ENCODE measurements at regions not wholly inside any gene's neighbourhood (a gene's known extent, or its start where the extent isn't known, plus 50 kb on each side); places are given as distances from the start of the nearest gene placed in this dataset.

DNA sequence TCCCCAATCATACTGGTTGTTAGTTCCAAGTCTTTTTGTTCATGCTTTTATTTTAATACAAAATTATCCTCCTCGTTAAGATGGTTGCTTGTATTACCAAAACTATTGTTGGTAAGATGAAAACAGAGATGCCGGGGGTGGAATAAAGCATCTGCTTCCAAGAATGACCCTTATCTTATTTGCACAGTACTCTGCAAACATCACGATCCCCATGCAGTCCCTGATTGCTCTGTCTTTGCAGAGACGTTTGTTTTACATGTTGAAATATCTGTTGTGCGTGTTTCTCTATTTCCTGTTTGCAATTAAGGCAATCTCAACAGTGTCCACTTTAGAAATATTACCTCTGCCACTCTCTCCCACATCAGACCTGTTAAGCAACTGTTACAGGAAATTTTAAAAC, 141.3 kb upstream of the NCAM2 start:
- H3K27me3 ChIP-seq, result no peaks in the 10 kb centered on the region
- no peaks in the 10 kb centered on the region for H3K4me1 ChIP-seq
- TF ChIP-seq, protein P1, sequence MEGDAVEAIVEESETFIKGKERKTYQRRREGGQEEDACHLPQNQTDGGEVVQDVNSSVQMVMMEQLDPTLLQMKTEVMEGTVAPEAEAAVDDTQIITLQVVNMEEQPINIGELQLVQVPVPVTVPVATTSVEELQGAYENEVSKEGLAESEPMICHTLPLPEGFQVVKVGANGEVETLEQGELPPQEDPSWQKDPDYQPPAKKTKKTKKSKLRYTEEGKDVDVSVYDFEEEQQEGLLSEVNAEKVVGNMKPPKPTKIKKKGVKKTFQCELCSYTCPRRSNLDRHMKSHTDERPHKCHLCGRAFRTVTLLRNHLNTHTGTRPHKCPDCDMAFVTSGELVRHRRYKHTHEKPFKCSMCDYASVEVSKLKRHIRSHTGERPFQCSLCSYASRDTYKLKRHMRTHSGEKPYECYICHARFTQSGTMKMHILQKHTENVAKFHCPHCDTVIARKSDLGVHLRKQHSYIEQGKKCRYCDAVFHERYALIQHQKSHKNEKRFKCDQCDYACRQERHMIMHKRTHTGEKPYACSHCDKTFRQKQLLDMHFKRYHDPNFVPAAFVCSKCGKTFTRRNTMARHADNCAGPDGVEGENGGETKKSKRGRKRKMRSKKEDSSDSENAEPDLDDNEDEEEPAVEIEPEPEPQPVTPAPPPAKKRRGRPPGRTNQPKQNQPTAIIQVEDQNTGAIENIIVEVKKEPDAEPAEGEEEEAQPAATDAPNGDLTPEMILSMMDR (IDR thresholded peaks at IDR 0.05), result no peak
- TF ChIP-seq POLR2AphosphoS5 (IDR thresholded peaks at IDR 0.05), result no peak
- TF ChIP-seq EP300 (IDR thresholded peaks at IDR 0.05), result no peak
- no peak for TF ChIP-seq POLR2A (IDR thresholded peaks at IDR 0.05)
- 61% methylated on average over 5 of the region's 5 CpGs for WGBS
- no peak overlapping the region for H3K27ac ChIP-seq
- H3K9me3 ChIP-seq, result no peaks in the 10 kb centered on the region
- DNase-seq (ENCODE audit: low spot score in 2 of 2), result no peak
- no peaks in the 10 kb centered on the region for H3K36me3 ChIP-seq
- no peak overlapping the region for H3K4me3 ChIP-seq

DNA sequence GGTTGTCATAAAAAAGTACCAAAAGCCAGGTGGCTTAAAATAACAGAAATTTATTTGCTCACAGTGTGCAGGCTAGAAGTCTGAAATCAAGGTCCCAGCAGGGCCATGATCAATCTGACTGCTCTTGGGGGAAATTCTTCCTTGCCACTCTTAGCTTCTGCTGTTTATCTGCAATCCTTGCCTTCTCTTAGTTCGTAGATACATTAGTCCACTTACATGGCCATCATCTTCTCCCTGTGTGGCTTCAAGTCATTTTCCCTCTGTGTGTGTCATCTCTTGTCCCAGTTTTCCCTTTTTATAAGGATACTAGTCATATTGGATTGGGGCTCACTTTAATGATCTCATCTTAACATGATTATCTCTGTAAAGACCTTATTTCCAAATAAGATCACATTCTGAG, 124.0 kb upstream of the NCAM2 start:
- no peaks in the 10 kb centered on the region for H3K27me3 ChIP-seq
- TF ChIP-seq POLR2AphosphoS5 (IDR thresholded peaks at IDR 0.05) (no peak), EP300 (IDR thresholded peaks at IDR 0.05) (no peak), POLR2A (IDR thresholded peaks at IDR 0.05) (no peak)
- TF ChIP-seq, protein P1 (IDR thresholded peaks at IDR 0.05), result no peak
- H3K27ac ChIP-seq, result no peak overlapping the region
- H3K9me3 ChIP-seq, result no peaks in the 10 kb centered on the region
- WGBS, result 79% methylated on average over 1 of the region's 1 CpG
- DNase-seq (ENCODE audit: low spot score in 2 of 2), result no peak
- no peak overlapping the region for H3K4me3 ChIP-seq
- H3K36me3 ChIP-seq, result no peaks in the 10 kb centered on the region
- H3K4me1 ChIP-seq, result no peaks in the 10 kb centered on the region

DNA sequence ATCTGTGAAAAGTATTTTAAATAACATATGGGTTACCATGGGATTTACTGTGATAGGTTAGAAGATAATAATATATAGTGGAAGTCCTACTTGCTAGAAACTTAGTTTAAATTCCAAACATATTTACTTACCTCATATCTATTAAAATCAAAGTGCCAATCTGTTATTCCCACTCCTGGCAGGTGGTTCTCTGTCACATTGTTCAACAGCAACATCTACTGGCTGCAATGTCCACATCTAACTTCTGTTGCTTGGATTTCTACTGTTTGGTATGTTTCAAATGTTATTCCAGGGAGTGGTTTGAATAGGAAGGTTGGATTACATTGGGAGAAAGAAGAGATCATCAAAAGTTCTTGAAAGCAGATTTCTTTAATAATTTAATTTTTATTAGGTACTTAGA, 122.5 kb upstream of the NCAM2 start:
- H3K9me3 ChIP-seq, result no peaks in the 10 kb centered on the region
- no peaks in the 10 kb centered on the region for H3K36me3 ChIP-seq
- TF ChIP-seq, protein P1 (IDR thresholded peaks at IDR 0.05), result no peak
- TF ChIP-seq POLR2A (IDR thresholded peaks at IDR 0.05) (no peak), EP300 (IDR thresholded peaks at IDR 0.05) (no peak), POLR2AphosphoS5 (IDR thresholded peaks at IDR 0.05) (no peak)
- H3K27ac ChIP-seq, result no peak overlapping the region
- no peak overlapping the region for H3K4me3 ChIP-seq
- H3K27me3 ChIP-seq, result no peaks in the 10 kb centered on the region
- no peaks in the 10 kb centered on the region for H3K4me1 ChIP-seq
- DNase-seq (ENCODE audit: low spot score in 2 of 2), result no peak

DNA sequence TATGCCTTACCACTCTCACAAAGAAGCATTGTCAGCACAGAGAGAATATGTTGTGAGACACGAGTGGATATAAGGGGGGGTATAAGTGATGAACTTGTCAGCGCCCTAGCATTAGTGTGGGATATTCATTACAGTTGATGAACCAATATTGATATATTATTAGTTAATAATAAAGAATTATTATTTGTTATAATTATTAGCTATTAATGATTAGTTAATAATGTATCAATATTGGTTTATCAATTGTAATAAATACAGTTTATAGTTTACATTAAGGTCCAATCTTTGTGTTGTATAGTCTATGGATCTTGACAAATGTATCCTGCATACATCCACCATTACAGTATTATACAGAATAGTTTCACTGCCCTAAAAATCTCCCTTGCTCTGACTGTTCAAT, 120.2 kb upstream of the NCAM2 start:
- H3K27ac ChIP-seq, result no peak overlapping the region
- no peaks in the 10 kb centered on the region for H3K27me3 ChIP-seq
- no peak overlapping the region for H3K4me3 ChIP-seq
- TF ChIP-seq POLR2A (IDR thresholded peaks at IDR 0.05), result no peak
- TF ChIP-seq POLR2AphosphoS5 (IDR thresholded peaks at IDR 0.05), result no peak
- TF ChIP-seq, protein P1 (IDR thresholded peaks at IDR 0.05), result no peak
- no peak for TF ChIP-seq EP300 (IDR thresholded peaks at IDR 0.05)
- no peaks in the 10 kb centered on the region for H3K36me3 ChIP-seq
- H3K9me3 ChIP-seq, result no peaks in the 10 kb centered on the region
- DNase-seq (ENCODE audit: low spot score in 2 of 2), result no peak
- H3K4me1 ChIP-seq, result no peaks in the 10 kb centered on the region
- WGBS, result 87% methylated on average over 2 of the region's 2 CpGs

DNA sequence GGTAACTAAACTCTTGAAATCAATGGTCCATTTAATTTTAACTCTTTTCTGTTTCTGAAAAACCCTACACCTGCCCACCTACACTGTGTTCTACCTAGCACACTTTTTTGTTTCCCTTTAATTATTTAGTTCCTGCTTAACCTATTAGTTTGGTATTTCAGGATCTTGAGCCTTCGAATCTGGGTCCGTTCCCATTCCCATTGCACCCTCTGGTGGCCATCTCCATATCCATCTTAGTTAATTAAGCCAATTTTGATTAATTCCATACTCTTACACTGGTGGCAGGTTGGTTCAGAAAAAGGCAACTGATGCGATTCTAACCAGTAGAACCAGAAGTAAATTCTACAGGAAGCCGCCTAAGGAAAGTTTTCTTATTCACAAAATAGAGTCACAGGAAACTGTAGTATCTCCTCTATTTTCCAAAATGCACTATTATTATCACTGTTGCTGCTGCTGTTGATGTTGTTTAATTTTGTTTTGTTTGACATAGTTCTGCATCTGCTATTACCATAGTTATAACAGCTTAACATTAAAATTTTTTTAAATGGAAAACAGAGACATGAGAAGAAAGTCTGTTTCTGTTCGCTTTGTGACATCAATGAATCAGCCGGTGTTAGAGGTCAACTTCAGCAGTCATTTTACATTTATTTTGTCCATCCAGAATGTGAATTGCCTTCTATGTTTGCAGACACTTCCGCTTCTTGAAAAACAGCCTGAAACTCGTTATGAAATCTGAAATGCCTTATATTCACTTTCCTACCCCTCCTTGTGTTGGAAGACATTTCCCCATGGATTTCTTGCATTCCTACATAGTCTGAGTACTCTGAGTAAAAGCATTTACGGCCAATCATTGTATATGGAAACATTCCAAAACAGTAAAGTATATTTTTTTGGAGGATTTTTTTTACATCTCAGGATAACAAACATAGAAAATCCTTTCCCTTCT, 115.5 kb upstream of the NCAM2 start:
- H3K27me3 ChIP-seq, result no peaks in the 10 kb centered on the region
- H3K4me1 ChIP-seq, result no peaks in the 10 kb centered on the region
- H3K27ac ChIP-seq, result no peak overlapping the region
- H3K36me3 ChIP-seq, result no peaks in the 10 kb centered on the region
- H3K9me3 ChIP-seq, result no peaks in the 10 kb centered on the region
- WGBS, result 35% methylated on average over 9 of the region's 9 CpGs
- TF ChIP-seq POLR2A (IDR thresholded peaks at IDR 0.05), result no peak
- TF ChIP-seq, protein P1 (IDR thresholded peaks at IDR 0.05), result peak in 1 of 2 donors; percentile 30
- no peak for DNase-seq (ENCODE audit: low spot score in 2 of 2)
- no peak overlapping the region for H3K4me3 ChIP-seq
